Keratinocyte (primary cell): ENCODE measurements at regions not wholly inside any gene's neighbourhood (a gene's known extent, or its start where the extent isn't known, plus 50 kb on each side); places are given as distances from the start of the nearest gene placed in this dataset.

Source experiments
- DNase-seq: peaks from one replicate; pipeline ENCODE4 v3.0.0-alpha.2; 2011; ENCODE audit warnings: low read depth, missing footprints, low spot score
- FAIRE-seq: peaks from 2 replicates; lab custom pipeline; 2011; peaks lifted over from hg19 to GRCh38; lab: Jason Lieb, UNC
- H2AFZ ChIP-seq: 2 replicates; pipeline ENCODE4 v1.6.0; 2012; ENCODE audit warnings: low read length, control low read depth, inconsistent platforms; ENCODE audit not compliant: control insufficient read depth
- H3K27ac ChIP-seq: 2 replicates; pipeline ENCODE4 v1.5.1; 2011; ENCODE audit warnings: low read length; ENCODE audit not compliant: control insufficient read depth, insufficient read depth
- H3K27me3 ChIP-seq: 3 replicates; pipeline ENCODE4 v1.6.0; 2011; ENCODE audit warnings: low read length; ENCODE audit not compliant: control insufficient read depth, insufficient read depth; ENCODE audit errors: extremely low read depth
- H3K36me3 ChIP-seq, 2 experiments: 2 replicates in 1 of 2; 3 replicates in 1 of 2; pipeline ENCODE4 v1.5.1; 2011; ENCODE audit warnings: low read length in 2 of 2, mild to moderate bottlenecking in 1 of 2; ENCODE audit not compliant: control insufficient read depth in 2 of 2, insufficient read depth in 2 of 2; ENCODE audit errors: extremely low read depth in 1 of 2
- H3K4me1 ChIP-seq: 3 replicates; pipeline ENCODE4 v1.5.1; 2011; ENCODE audit warnings: low read length; ENCODE audit not compliant: control insufficient read depth, insufficient read depth; ENCODE audit errors: extremely low read depth
- H3K4me2 ChIP-seq: 3 replicates; pipeline ENCODE4 v1.6.0; 2011; ENCODE audit warnings: low read depth, low read length; ENCODE audit not compliant: control insufficient read depth, insufficient read depth; ENCODE audit errors: extremely low read depth
- H3K4me3 ChIP-seq, 3 experiments: fragments of 200-600 bp in 1 of 3; sonication (generic) in 1 of 3; 2 replicates in 2 of 3; 3 replicates in 1 of 3; pipeline ENCODE4 v1.5.1; 2011 to 2016; ENCODE audit warnings: low read length in 3 of 3, mild to moderate bottlenecking in 3 of 3, control low read depth in 2 of 3, inconsistent platforms in 1 of 3, low read depth in 1 of 3, mixed read lengths in 1 of 3, mixed run types in 1 of 3, moderate library complexity in 1 of 3; ENCODE audit not compliant: control insufficient read depth in 2 of 3, insufficient read depth in 2 of 3; ENCODE audit errors: extremely low read depth in 1 of 3
- H3K79me2 ChIP-seq: 2 replicates; pipeline ENCODE4 v1.6.0; 2012; ENCODE audit warnings: low read length; ENCODE audit not compliant: control insufficient read depth, insufficient read depth
- H3K9ac ChIP-seq: 3 replicates; pipeline ENCODE4 v1.6.0; 2011; ENCODE audit warnings: low read length; ENCODE audit not compliant: control insufficient read depth, insufficient read depth; ENCODE audit errors: extremely low read depth
- H3K9me1 ChIP-seq: 3 replicates; pipeline ENCODE4 v1.6.0; 2011; ENCODE audit warnings: low read length; ENCODE audit not compliant: control insufficient read depth, insufficient read depth; ENCODE audit errors: extremely low read depth
- H3K9me3 ChIP-seq: 2 replicates; pipeline ENCODE4 v1.5.1; 2012; ENCODE audit warnings: low read depth, low read length; ENCODE audit not compliant: control insufficient read depth
- H4K20me1 ChIP-seq: 3 replicates; pipeline ENCODE4 v1.6.0; 2011; ENCODE audit warnings: low read length; ENCODE audit not compliant: control insufficient read depth, insufficient read depth; ENCODE audit errors: extremely low read depth
- CTCF ChIP-seq, 3 experiments: IDR thresholded peaks in 1 of 3; conservative IDR thresholded peaks in 1 of 3; optimal IDR thresholded peaks in 1 of 3; 2 replicates in 2 of 3; 3 replicates in 1 of 3; pipeline versions ENCODE3 to v1.5.1; 2011; ENCODE audit warnings: low read length in 3 of 3, mild to moderate bottlenecking in 3 of 3, moderate library complexity in 2 of 3, control low read depth in 1 of 3, inconsistent platforms in 1 of 3; ENCODE audit not compliant: insufficient read depth in 2 of 3; ENCODE audit errors: extremely low read depth in 1 of 3
- EZH2 ChIP-seq: IDR thresholded peaks from one replicate; pipeline ENCODE4 v1.6.1; 2012; ENCODE audit warnings: inconsistent platforms, mild to moderate bottlenecking, low read length, moderate library complexity
- dilution Hi-C: fragments of 300-500 bp; cut with MboI; formaldehyde crosslinking; loops from one replicate; pipeline ENCODE4 v1.7.0; 2020; ENCODE audit warnings: low sequenced_read_pairs; ENCODE audit not compliant: extremely low pct_ligation_motif_present

GRCh38 chrX:30979271-30979670 is 90.2 kb upstream of the TAB3 start:
- Histone ChIP-seq H4K20me1 (no peaks in the 10 kb centered on the region), H3K9ac (no peak overlapping the region), H2AFZ (no peak overlapping the region), H3K4me3 (no peak overlapping the region), H3K79me2 (no peaks in the 10 kb centered on the region), H3K9me1 (no peaks in the 10 kb centered on the region), H3K4me2 (no peak overlapping the region), H3K36me3 (no peaks in the 10 kb centered on the region), H3K4me1 (no peaks in the 10 kb centered on the region), H3K27ac (no peak overlapping the region), H3K27me3 (no peaks in the 10 kb centered on the region), H3K9me3 (no peaks in the 10 kb centered on the region)
- dilution Hi-C loops: no loop called here
- FAIRE-seq: no peak
- no peak for DNase-seq
- TF ChIP-seq CTCF (optimal IDR thresholded peaks at IDR 0.05 in 1 of 3, IDR thresholded peaks at IDR 0.05 in 1 of 3, conservative IDR thresholded peaks at IDR 0.05 in 1 of 3; ENCODE audit: extremely low read depth in 1 of 3, insufficient read depth in 2 of 3, low read length in 3 of 3) (no peak), EZH2 (no peak)

GRCh38 chrX:30975467-30975866 is 86.4 kb upstream of the TAB3 start:
- DNase-seq: no peak
- Histone ChIP-seq H3K4me3 (no peak overlapping the region), H3K9ac (no peak overlapping the region), H4K20me1 (no peaks in the 10 kb centered on the region), H3K36me3 (no peaks in the 10 kb centered on the region), H3K9me3 (no peaks in the 10 kb centered on the region), H3K79me2 (no peaks in the 10 kb centered on the region), H2AFZ (no peak overlapping the region), H3K27me3 (no peaks in the 10 kb centered on the region), H3K4me1 (no peaks in the 10 kb centered on the region), H3K9me1 (no peaks in the 10 kb centered on the region), H3K4me2 (no peak overlapping the region), H3K27ac (no peak overlapping the region)
- no peak for FAIRE-seq
- TF ChIP-seq CTCF (optimal IDR thresholded peaks at IDR 0.05 in 1 of 3, IDR thresholded peaks at IDR 0.05 in 1 of 3, conservative IDR thresholded peaks at IDR 0.05 in 1 of 3; ENCODE audit: extremely low read depth in 1 of 3, insufficient read depth in 2 of 3, low read length in 3 of 3) (no peak), EZH2 (no peak)
- dilution Hi-C loops: no loop called here
